Stimulated activated naive CD8-positive, alpha-beta T cell treated with anti-CD3 and anti-CD28 coated beads, Interleukin-15, Interleukin-2, amounts not matched to agents 100 ng/mL and 50 ng/mL, for 24 hours (primary cell): ENCODE measurements at regions not wholly inside any gene's neighbourhood (a gene's known extent, or its start where the extent isn't known, plus 50 kb on each side); places are given as distances from the start of the nearest gene placed in this dataset.

ENCODE experiments used
- H3K27ac Mint-ChIP-seq: one replicate; pipeline ENCODE4 v1.8.0; 2021; ENCODE audit warnings: mild to moderate bottlenecking, mixed read lengths
- H3K27me3 Mint-ChIP-seq: one replicate; pipeline ENCODE4 v1.8.0; 2021; ENCODE audit warnings: mixed read lengths
- H3K36me3 Mint-ChIP-seq: one replicate; pipeline ENCODE4 v1.8.0; 2021; ENCODE audit warnings: low read depth, mixed read lengths
- H3K4me1 Mint-ChIP-seq: one replicate; pipeline ENCODE4 v1.8.0; 2021; ENCODE audit warnings: low read depth, mixed read lengths
- H3K4me3 Mint-ChIP-seq: one replicate; pipeline ENCODE4 v1.8.0; 2021; ENCODE audit warnings: mild to moderate bottlenecking, mixed read lengths
- H3K9me3 Mint-ChIP-seq: one replicate; pipeline ENCODE4 v1.8.0; 2021; ENCODE audit warnings: mixed read lengths

- Mint-ChIP-seq H3K27ac (no peak overlapping the region), H3K27me3 (peaks cover 47% of the 10 kb centered on the region), H3K4me1 (peaks cover 34% of the 10 kb centered on the region)
These were observed 144.1 kb downstream of the SEC61B start for GRCh38 chr9:99366183-99366582.

GRCh38 chr9:99366621-99367020 lies 144.5 kb downstream of the SEC61B start:
- Mint-ChIP-seq H3K27ac (no peak overlapping the region), H3K4me1 (peaks cover 34% of the 10 kb centered on the region), H3K4me3 (no peak overlapping the region), H3K36me3 (no peaks in the 10 kb centered on the region), H3K9me3 (no peaks in the 10 kb centered on the region), H3K27me3 (peaks cover 44% of the 10 kb centered on the region)

More at GRCh38 chr9:99366183-99366582, 144.1 kb downstream of the SEC61B start:
- no peak overlapping the region for H3K4me3 Mint-ChIP-seq
- no peaks in the 10 kb centered on the region for H3K9me3 Mint-ChIP-seq
- H3K36me3 Mint-ChIP-seq: no peaks in the 10 kb centered on the region

- H3K9me3 Mint-ChIP-seq: no peaks in the 10 kb centered on the region
- H3K36me3 Mint-ChIP-seq: no peaks in the 10 kb centered on the region
- peaks cover 34% of the 10 kb centered on the region for H3K4me1 Mint-ChIP-seq
- peak overlapping the region; percentile 70 for H3K4me3 Mint-ChIP-seq
- peaks cover 35% of the 10 kb centered on the region for H3K27me3 Mint-ChIP-seq
- H3K27ac Mint-ChIP-seq: peak overlapping the region; percentile 80
These were observed 146.6 kb downstream of the SEC61B start for GRCh38 chr9:99368341-99369326.

- H3K27ac Mint-ChIP-seq: no peak overlapping the region
- H3K4me1 Mint-ChIP-seq: peaks cover 34% of the 10 kb centered on the region
- H3K4me3 Mint-ChIP-seq: no peak overlapping the region
- no peaks in the 10 kb centered on the region for H3K36me3 Mint-ChIP-seq
- no peaks in the 10 kb centered on the region for H3K9me3 Mint-ChIP-seq
- H3K27me3 Mint-ChIP-seq: peaks cover 35% of the 10 kb centered on the region
These were observed 147.2 kb downstream of the SEC61B start for GRCh38 chr9:99369327-99369722.

- no peaks in the 10 kb centered on the region for H3K36me3 Mint-ChIP-seq
- no peak overlapping the region for H3K27ac Mint-ChIP-seq
- H3K27me3 Mint-ChIP-seq: peaks cover 31% of the 10 kb centered on the region
These were observed 148.3 kb downstream of the SEC61B start for GRCh38 chr9:99370376-99370775.

GRCh38 chr9:99371376-99371775 lies 149.3 kb downstream of the SEC61B start:
- Mint-ChIP-seq H3K4me1 (peaks cover 30% of the 10 kb centered on the region), H3K36me3 (no peaks in the 10 kb centered on the region), H3K9me3 (no peaks in the 10 kb centered on the region), H3K27me3 (peaks cover 31% of the 10 kb centered on the region), H3K4me3 (no peak overlapping the region), H3K27ac (no peak overlapping the region)

More at GRCh38 chr9:99370376-99370775, 148.3 kb downstream of the SEC61B start:
- Mint-ChIP-seq H3K4me3 (no peak overlapping the region), H3K9me3 (no peaks in the 10 kb centered on the region), H3K4me1 (peaks cover 34% of the 10 kb centered on the region)

GRCh38 chr9:99373912-99374311 lies 151.8 kb downstream of the SEC61B start:
- Mint-ChIP-seq H3K9me3 (no peaks in the 10 kb centered on the region), H3K4me1 (peaks cover 11% of the 10 kb centered on the region), H3K4me3 (no peak overlapping the region), H3K36me3 (no peaks in the 10 kb centered on the region), H3K27ac (no peak overlapping the region), H3K27me3 (peaks cover 15% of the 10 kb centered on the region)

- no peak overlapping the region for H3K27ac Mint-ChIP-seq
- H3K27me3 Mint-ChIP-seq: peaks cover 7% of the 10 kb centered on the region
- H3K9me3 Mint-ChIP-seq: no peaks in the 10 kb centered on the region
- peaks cover 3% of the 10 kb centered on the region for H3K4me1 Mint-ChIP-seq
- H3K36me3 Mint-ChIP-seq: no peaks in the 10 kb centered on the region
- H3K4me3 Mint-ChIP-seq: no peak overlapping the region
These were observed 152.7 kb downstream of the SEC61B start for GRCh38 chr9:99374793-99375192.

- Mint-ChIP-seq H3K27ac (no peak overlapping the region), H3K36me3 (no peaks in the 10 kb centered on the region), H3K4me3 (no peak overlapping the region), H3K4me1 (no peaks in the 10 kb centered on the region), H3K9me3 (no peaks in the 10 kb centered on the region), H3K27me3 (peaks cover 8% of the 10 kb centered on the region)
These were observed 153.4 kb downstream of the SEC61B start for GRCh38 chr9:99375481-99375880.

GRCh38 chr9:99377790-99378775 lies 156.0 kb downstream of the SEC61B start:
- no peak overlapping the region for H3K27ac Mint-ChIP-seq
- no peak overlapping the region for H3K4me3 Mint-ChIP-seq
- no peaks in the 10 kb centered on the region for H3K36me3 Mint-ChIP-seq
- H3K9me3 Mint-ChIP-seq: no peaks in the 10 kb centered on the region
- no peaks in the 10 kb centered on the region for H3K4me1 Mint-ChIP-seq
- peaks cover 20% of the 10 kb centered on the region for H3K27me3 Mint-ChIP-seq

- Mint-ChIP-seq H3K4me1 (no peaks in the 10 kb centered on the region), H3K36me3 (no peaks in the 10 kb centered on the region), H3K9me3 (no peaks in the 10 kb centered on the region), H3K27me3 (peaks cover 30% of the 10 kb centered on the region), H3K4me3 (no peak overlapping the region), H3K27ac (no peak overlapping the region)
These were observed 161.5 kb downstream of the SEC61B start for GRCh38 chr9:99383536-99383935.

GRCh38 chr9:99385215-99385614 lies 163.1 kb downstream of the SEC61B start:
- H3K36me3 Mint-ChIP-seq: no peaks in the 10 kb centered on the region

GRCh38 chr9:99385814-99386279 lies 163.8 kb downstream of the SEC61B start:
- Mint-ChIP-seq H3K27ac (no peak overlapping the region), H3K4me3 (no peak overlapping the region), H3K4me1 (no peaks in the 10 kb centered on the region), H3K27me3 (peaks cover 20% of the 10 kb centered on the region), H3K36me3 (no peaks in the 10 kb centered on the region), H3K9me3 (no peaks in the 10 kb centered on the region)

More at GRCh38 chr9:99385215-99385614, 163.1 kb downstream of the SEC61B start:
- H3K27me3 Mint-ChIP-seq: peaks cover 24% of the 10 kb centered on the region
- H3K4me1 Mint-ChIP-seq: no peaks in the 10 kb centered on the region
- H3K27ac Mint-ChIP-seq: no peak overlapping the region
- H3K9me3 Mint-ChIP-seq: no peaks in the 10 kb centered on the region
- H3K4me3 Mint-ChIP-seq: no peak overlapping the region

- H3K9me3 Mint-ChIP-seq: no peaks in the 10 kb centered on the region
- no peaks in the 10 kb centered on the region for H3K36me3 Mint-ChIP-seq
- no peak overlapping the region for H3K27ac Mint-ChIP-seq
- no peak overlapping the region for H3K4me3 Mint-ChIP-seq
- peaks cover 13% of the 10 kb centered on the region for H3K27me3 Mint-ChIP-seq
- no peaks in the 10 kb centered on the region for H3K4me1 Mint-ChIP-seq
These were observed 165.3 kb downstream of the SEC61B start for GRCh38 chr9:99387431-99387830.
